GM13976 (cell line): ENCODE measurements at regions not wholly inside any gene's neighbourhood (a gene's known extent, or its start where the extent isn't known, plus 50 kb on each side); places are given as distances from the start of the nearest gene placed in this dataset.

Experiments used
- DNase-seq: peaks from one replicate; pipeline ENCODE4 v3.0.0; 2012; ENCODE audit warnings: low spot score
- in situ Hi-C: fragments of 300-500 bp; cut with MboI; formaldehyde crosslinking; loops from one replicate; pipeline ENCODE4 v1.12.0; 2022; ENCODE audit warnings: low sequenced_read_pairs, mixed read lengths, inconsistent platforms; ENCODE audit not compliant: unreplicated experiment
- TF ChIP-seq, protein P1 (sequence below): IDR thresholded peaks from 2 replicates; pipeline ENCODE4 v1.5.1; 2012; ENCODE audit warnings: borderline replicate concordance, mild to moderate bottlenecking; ENCODE audit not compliant: insufficient read depth; ENCODE audit errors: extremely low read depth, missing control alignments, control extremely low read depth

DNA sequence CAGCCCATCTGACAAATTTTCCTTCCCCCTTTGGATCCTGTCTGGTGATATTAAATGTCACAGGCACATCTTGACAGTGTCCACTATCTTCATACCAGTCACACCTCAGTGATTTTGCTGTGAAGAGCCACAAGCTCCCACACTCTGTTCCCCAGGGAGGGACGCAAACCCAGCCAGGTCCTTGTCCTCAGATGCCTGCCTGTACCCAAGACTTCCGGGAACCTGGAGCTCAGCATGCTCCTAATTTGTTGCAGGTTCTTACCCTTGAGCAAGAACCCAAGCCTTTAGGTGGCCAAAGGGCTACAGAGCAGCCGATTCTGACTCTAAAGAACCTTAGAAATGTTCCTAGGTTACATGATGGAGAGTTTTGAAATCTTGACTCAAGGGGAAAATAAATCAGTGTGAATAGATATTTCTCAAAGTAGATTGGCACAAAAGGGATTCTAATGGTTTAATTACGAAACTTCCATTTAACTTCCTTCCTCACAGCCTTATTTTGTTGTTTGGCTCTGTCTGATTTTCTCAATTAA lies 66.2 kb upstream of the MTHFD1L start:
- TF ChIP-seq, protein P1, sequence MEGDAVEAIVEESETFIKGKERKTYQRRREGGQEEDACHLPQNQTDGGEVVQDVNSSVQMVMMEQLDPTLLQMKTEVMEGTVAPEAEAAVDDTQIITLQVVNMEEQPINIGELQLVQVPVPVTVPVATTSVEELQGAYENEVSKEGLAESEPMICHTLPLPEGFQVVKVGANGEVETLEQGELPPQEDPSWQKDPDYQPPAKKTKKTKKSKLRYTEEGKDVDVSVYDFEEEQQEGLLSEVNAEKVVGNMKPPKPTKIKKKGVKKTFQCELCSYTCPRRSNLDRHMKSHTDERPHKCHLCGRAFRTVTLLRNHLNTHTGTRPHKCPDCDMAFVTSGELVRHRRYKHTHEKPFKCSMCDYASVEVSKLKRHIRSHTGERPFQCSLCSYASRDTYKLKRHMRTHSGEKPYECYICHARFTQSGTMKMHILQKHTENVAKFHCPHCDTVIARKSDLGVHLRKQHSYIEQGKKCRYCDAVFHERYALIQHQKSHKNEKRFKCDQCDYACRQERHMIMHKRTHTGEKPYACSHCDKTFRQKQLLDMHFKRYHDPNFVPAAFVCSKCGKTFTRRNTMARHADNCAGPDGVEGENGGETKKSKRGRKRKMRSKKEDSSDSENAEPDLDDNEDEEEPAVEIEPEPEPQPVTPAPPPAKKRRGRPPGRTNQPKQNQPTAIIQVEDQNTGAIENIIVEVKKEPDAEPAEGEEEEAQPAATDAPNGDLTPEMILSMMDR, result no peak
- DNase-seq, result no peak
- in situ Hi-C loops, result no loop called here

DNA sequence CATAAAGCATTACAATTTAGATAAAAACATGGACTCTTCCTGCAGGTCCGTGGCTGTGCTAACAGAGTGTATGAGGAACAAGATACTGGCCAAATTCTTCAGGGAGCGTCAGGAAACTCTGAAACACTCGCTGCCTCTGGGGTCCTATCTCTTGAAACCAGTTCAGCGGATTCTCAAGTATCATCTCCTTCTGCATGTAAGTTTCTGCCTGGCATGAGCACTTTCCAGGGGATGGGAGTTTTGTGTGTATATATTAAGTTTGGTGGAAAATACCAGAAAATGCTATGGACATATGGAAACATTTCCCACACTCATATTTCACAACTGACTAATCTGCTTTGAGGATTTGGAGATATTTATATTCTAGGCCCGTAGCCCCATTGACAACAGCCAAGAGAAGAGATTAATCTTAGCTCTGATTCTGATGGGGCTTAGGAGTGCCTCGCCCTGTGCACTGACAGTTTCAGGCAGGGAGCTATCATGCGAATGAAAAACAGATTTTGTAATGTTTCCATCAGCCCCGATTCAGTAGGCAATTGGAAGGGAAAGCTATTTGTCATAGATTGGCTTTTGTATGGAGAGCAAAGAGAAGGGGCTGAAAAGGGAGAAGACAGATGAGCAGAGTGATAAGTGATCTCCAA lies 64.7 kb upstream of the MTHFD1L start:
- in situ Hi-C loops, result loop anchor here (25.0 kb wide), 1 partner anchor 738 kb away; the partner anchor contains the start of gene ULBP3
- DNase-seq, result no peak
- TF ChIP-seq, protein P1, result no peak

DNA sequence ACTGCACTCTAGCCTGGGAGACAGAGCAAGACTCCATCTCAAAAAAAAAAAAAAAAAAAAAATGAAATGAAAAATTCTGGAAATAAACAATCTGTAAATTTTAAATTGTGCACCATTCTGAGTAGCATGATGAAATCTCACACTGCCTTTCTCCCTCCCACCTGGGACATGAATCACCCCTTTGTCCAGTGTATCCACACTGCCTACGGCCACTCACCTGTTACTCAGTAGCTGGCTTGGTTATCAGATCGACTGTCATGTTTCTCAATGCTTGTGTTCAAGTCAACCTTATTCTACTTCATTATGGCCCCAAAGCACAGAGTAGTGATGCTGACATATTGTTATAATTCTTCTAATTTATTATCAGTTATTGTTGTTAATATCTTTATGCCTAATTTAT lies 58.7 kb upstream of the MTHFD1L start:
- in situ Hi-C loops, result loop anchor here (25.0 kb wide), 1 partner anchor 744 kb away; the partner anchor contains the start of gene ULBP3
- TF ChIP-seq, protein P1, result no peak
- DNase-seq, result no peak

DNA sequence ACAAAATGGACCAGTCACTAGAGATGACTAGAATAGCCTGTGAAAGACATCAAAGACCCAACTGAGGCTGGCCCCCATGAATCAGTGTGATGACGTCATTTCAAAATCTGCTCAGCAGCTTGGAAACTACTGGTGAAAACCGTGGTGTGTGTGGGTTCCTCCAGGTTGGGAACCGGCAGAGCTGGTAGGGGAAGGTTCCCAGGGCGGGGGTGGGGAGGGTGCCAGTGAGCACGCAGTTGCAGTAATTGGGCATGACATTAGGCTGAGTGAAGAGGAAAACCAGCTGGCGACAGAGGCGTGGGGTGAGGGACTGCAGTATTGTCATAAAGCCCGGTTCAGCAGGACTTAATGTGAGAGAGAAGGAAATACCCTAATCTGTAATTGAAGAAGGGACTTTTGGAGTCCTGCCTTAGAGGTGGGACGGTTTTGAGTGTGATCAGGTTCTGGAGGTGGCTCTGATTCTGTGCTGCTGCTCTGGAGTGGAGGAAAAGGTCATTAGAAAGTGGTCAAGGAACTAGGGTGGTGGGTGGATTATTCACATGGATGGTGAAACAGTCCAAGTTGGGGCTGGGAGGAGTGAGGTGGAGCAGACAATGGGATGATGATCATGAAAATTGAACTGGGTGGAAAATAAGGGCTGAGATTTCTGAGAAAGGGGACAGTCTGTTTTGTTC lies 52.0 kb upstream of the MTHFD1L start:
- DNase-seq, result peak; percentile 76
- TF ChIP-seq, protein P1, result no peak
- in situ Hi-C loops, result loop anchor here (5.0 to 25.0 kb wide), 2 partner anchors 401 to 751 kb away; partner anchors contain the start of gene ULBP3

- TF ChIP-seq, protein P1, result no peak
- in situ Hi-C loops, result loop anchor here (5.0 to 25.0 kb wide), 2 partner anchors 402 to 752 kb away; partner anchors contain the start of gene ULBP3
- DNase-seq, result peak; percentile 53
Measured at GRCh38 chr6:150813993-150814359, 51.5 kb upstream of the MTHFD1L start.
